NCI-H1092 treated with DMSO at 0.1 percent for 48 hours (cell line): ENCODE measurements at regions not wholly inside any gene's neighbourhood (a gene's known extent, or its start where the extent isn't known, plus 50 kb on each side); places are given as distances from the start of the nearest gene placed in this dataset.

ENCODE experiments used
- DNase-seq: peaks from one replicate; lab custom pipeline; 2025; lab: John Stamatoyannopoulos, UW

DNA sequence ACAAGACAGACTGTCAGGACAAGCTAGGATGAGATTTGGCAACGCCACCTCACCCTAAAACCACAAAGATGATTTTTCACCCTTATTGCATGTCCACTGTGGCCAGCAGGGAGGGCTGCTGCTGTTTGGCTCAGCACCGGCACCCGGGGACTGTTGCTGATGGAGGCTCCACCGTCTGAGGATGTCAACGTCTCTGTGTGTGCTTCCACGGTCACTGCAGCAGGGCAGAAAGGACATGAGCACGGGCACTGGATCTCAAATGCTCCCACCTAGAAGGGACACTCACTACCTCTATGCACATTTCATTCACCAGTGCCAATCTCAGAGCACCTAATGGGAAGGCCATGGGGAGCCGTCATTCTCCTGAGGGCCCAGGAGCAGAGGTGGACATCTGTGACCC, 599.6 kb downstream of the PTPRU start:
- DNase-seq: no peak

DNA sequence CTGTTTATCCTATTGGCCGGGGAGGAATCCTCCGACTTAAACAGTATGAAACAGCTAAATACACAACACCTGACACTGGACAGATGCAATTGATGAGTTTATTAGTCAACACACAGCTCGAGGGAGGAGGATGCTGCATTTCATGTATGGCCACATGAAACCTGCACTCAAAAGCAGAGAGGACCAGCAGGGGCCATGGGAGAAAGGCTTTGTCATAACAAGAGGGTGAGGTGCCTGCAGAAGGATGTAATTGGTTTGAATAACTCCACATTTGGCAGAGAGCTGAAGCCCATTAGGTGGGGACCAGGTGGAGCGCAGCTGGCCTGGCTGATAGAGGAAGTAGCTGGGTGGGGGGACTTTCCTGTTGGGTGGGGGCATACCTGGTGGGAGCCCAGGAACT, 599.1 kb downstream of the PTPRU start:
- DNase-seq: peak; percentile 82

DNA sequence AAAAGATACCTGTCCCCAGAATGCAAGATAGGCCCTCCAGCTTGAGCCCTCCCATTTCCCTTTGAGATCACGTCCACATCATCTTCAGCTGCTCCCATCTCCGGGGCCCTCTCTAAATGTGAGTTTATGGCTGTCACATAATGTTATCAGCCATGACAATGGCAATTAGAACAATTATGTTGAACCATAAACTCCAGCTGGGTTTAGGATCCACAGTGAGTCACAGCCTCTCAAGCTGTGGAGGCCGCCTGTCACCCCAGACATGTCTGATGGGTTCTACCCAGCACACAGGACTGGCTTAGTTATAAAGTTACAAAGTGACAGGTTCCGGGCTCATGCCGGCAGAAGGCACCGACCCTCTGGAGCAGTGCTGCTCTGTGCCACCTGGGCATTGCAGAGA, 597.3 kb downstream of the PTPRU start:
- no peak for DNase-seq

DNA sequence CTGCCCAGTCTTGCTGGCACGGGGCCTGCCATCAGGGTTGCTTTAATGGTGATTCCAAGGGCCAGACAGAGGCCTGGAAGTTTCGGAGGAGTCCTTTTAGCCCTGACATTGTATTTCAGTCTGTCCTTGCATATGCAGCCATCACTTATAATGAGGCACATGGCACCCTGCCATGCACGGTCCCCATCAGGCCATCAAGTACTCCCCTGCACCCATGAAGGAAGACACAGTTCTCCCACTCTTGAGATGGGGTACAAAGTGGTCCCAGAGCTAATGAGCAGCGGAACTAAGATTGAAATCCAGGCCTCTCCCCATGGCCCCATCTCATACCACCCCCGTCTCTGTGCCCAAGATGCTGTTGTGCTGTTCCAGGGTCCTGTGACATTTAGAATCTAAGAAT, 596.6 kb downstream of the PTPRU start:
- DNase-seq: no peak

DNA sequence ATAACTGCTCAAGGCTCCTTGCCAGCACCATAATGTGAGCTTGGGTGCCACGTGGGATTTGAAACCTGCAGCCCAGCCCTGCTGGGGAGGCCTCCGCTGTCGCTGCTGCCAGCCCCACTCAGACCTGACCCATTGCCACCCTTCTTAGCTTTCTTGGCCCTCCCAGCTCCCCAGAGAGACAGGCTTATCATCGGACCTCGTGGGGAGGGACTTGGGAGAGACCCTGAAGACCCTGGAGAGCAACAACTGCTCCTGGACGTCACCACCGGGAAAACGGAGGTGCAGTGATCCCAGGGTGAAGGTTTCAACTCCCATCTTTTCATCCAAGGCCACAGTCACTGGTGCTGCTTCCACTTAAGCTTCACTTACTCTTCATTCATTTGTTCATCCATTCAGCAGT, 596.1 kb downstream of the PTPRU start:
- no peak for DNase-seq

DNA sequence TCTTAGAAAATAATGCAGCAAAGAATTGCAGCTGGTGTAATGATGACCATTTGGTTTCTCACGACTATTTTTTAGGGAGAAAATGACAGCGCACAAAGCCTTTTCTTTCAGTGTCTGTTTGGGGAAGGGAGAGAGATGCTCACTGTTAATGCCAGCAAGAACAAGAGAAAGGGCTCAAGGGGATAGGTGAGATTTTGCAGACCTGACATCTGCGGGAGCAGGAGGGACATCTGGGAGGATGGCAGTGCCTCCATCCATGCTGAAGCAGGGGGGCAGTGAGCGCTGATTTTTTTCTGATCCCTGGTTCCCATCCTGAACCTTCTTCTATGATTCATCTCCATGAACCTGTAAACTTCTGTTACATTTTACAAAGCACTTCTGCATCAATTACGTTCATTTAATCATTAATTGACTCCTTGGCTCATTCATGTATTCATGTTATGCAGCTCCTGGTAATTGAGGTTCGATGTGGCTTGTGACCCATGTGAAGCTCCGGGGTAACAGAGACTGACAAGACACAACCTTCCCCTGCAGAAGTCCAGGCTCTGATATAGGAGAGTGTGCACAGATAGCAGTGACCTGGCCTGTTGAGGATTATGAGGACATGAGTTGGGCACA, 595.3 kb downstream of the PTPRU start:
- no peak for DNase-seq

DNA sequence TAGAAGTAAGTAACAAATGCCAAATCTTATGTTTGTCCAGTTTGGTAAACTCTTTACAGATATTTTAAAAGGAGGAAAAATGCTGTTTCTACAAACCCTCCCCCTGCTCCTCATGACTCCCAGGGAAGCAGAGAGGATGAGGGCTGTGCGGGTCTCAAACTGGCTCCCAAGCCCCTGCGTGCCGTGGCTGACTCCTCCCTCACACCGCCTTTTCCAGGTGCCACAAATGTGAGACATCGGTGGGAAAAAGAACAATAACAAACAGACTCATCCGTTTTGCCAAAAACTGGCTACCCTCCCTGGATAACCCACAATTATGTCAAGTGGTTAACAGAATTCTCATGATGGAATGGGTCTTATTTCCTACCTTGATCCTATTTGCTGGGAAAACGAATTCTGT, 594.6 kb downstream of the PTPRU start:
- DNase-seq: no peak

DNA sequence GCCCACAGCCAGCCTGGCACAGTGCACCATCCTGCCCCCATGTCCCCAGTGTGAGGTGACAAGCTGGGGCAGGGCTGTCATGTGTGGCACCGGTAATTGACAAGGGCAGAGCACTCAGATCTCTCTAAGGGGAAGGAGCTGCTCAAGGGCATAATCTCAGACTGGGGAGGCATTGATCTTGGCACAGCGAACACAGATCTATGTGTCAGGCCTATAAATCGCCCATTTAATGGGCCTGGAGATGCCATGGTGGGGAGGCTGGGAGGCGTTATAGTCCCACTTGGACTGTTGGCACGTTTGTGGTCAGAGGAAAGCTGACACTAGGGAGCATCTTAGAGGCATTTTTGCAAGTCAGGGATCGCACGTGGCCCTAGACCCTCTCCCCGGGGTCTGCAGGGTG, 594.1 kb downstream of the PTPRU start:
- DNase-seq: no peak

DNA sequence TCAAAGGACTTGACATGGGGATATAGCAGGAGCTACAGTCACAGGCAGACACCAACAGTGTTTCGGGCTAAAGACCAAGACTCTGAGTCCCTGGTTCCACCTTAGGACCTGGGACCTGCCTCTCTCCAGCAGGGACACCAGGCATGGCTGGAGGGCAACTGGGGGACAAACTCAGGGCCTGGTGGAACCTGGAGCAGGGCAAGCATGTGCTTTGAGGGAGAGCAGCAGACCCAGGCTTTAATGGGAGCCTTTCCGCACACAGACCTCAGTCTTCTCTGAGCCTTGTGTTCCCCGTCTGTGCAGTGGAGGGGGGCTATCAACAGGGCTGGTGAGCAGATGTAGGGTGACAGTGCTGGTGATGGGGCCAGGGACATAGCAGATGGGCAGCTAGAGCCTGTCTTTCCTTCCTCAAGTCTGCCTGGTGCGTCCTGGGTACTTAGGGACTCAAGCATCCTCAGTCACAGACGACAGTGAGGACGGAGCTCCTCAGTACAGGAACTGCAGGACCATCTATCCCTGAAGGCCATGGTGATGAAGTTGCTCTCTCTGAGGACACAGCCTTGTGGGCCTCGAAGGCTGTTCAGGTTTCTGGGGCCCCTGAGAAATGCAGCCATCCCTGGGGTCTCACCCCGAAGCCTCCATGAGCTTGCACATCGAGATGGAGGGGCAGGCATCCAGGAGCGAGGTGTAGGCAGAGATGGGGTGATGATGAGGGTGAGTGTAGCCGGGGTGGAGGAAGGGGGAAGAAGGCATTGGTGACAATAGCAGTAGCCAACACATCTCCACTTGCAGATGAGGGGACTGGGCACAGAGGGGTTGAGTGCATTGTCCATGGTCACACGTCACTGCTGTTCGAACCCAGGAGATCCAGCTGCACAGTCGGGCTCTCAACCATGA, 593.4 kb downstream of the PTPRU start:
- DNase-seq: no peak

DNA sequence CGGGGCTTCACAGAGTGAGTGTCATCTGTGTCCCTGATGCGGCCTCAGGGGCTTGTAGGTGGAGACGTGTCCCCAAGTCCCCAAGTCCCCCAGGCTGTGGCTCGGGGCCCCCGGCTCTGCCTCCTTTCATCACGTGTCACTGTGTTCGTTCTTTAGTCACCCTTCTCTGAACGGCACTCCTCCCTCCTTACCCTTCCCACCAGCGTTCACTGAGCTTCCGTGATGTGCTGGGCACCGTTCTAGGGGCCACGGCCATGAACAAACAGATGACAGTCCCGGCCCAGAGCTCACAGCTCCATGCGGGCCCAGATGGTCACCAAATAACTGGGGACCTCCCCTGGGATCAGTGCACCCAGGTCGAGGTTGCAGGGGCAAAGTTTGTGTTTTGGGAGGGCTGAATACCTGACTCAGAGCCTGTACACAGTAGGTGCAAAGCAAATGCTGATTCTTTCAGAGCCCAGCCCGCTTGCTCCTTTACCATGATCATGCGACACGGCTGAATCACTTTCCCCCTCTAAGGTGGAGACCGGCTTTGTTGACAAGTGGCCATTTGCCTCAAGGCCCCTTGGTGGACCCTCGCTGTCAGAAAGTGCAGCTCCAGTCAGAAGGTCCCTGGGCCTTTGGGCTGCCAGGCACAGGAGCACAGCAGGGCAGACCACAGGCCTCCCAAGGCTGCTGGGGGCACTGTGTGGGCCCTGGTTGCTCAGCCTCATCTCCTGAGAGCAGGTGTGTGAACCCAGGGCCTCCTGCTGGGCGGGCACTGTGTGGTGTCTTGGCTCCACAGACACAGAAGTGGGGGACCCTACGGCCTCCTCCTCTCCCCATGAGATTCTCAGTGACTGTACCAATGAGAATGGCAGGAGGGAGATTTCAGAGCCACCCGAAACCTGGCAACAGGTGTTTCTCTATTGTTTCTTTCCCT, 592.5 kb downstream of the PTPRU start:
- DNase-seq: no peak

DNA sequence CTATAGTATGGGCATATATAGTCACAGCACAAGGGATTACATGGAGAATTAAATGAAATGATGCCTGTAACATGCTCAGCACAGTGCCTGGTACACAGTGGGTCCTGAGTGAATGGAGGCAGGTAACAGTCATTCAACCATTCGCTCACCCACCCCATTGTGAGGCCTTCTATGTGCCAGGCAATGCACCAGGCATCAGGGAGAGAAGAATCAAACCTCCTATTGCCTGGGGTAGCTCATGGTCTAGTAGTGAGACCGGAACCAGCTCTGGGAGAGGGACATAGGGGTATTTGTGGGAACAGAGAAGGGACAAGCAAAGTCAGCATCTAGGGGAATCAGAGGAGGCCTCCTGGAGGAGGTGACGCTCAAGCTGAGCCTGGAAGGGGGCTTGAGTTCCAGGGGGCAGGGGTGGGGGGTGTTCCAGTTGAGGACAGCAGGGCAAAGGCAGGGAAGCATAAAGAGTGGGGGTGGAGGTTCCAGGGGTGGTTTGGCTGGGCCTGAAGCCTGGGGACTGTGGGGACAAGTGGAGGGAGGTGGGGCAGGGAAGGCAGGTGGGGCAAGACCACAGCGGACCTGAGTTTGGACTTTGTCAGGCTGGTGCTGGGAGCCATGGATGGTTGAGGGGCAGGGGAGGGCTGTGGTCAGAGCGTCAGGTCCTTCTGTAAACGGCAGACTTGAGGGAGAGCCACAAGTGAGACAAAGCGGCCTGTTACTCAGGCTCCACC, 591.6 kb downstream of the PTPRU start:
- no peak for DNase-seq

DNA sequence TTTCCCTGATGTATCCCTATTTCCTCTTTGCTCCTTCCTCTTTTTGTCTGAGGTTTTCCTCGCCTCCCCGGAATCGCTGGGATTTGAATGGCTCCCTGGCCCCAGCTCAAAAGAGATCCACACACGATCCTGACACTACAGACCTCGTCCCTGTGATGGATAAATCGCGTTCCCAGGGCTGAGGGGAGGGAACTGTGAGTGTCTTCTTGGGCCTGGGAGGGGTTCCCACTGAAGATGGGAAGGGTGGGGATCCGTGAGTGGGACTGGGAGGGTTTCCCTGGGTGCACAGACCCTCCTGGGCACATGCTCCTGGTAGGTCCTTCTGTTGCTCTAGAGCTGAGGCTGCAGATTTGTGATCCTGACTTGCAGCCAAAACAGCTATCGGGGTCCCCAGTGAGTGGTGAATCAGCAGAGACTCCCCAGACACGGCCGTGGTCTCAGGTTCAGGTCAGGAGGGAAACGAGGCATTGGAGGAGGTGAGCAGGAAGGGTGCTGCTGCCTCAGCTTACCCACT, 591.0 kb downstream of the PTPRU start:
- no peak for DNase-seq

DNA sequence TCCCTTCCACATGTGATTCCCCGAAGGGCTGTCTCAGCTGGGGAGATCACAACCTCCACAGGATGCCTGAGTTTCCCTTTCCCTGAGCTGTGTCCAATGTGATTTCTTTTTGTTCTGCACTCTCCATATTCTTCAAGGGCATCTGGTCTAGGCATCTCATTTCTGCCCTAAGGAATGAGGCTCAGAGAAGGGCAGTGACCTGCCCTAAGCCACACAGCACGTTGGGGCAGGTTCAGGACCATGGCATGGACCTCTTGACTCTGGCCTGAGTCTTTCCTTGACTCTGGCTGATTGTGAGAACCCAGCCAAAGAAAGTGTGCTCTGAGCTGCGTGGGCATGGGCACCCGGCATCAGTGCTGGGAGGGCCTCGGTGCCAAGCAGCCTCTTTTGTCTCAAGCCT, 590.3 kb downstream of the PTPRU start:
- no peak for DNase-seq

DNA sequence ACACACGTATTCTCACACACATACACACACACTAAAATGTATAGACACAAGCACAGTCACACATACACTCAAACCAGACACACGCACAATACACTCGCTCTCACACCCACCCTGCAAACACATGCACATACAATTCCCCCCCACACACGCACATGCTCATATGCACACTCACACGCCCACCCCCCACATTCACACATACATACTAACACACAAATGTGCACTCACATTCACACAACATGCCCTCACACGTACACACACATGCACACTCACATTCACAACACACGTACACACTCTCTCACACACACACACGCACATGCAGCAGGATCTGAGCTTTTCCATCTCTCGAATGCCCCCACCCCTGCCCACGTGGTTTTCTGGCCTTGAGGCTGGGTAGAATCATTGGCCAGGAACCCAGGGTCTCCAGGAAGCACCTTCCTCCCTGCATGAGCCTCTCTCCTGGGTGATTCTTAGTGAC, 589.7 kb downstream of the PTPRU start:
- no peak for DNase-seq

DNA sequence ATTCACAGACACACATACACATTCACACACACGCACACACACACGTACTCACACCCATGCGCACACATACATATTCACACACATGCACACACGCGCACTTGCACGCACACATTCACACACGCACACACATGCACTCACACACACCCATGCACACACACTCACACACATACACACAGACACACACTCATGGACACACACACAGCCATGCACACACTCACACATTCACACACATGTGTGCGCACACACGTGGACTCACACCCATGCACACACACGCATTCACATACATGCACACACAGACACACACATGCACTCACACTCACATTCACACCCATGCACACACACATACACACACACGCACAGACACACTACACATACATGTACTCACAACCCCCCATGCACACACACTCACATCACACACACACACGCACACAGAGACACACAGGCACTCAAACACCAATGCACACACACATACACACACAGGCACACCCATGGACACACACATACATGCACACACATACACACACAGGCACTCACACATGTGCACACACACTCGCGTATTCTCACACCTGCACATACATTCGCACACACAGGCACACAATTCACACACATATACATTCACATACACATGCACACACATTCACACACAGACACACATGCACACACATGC, 589.1 kb downstream of the PTPRU start:
- DNase-seq: no peak

DNA sequence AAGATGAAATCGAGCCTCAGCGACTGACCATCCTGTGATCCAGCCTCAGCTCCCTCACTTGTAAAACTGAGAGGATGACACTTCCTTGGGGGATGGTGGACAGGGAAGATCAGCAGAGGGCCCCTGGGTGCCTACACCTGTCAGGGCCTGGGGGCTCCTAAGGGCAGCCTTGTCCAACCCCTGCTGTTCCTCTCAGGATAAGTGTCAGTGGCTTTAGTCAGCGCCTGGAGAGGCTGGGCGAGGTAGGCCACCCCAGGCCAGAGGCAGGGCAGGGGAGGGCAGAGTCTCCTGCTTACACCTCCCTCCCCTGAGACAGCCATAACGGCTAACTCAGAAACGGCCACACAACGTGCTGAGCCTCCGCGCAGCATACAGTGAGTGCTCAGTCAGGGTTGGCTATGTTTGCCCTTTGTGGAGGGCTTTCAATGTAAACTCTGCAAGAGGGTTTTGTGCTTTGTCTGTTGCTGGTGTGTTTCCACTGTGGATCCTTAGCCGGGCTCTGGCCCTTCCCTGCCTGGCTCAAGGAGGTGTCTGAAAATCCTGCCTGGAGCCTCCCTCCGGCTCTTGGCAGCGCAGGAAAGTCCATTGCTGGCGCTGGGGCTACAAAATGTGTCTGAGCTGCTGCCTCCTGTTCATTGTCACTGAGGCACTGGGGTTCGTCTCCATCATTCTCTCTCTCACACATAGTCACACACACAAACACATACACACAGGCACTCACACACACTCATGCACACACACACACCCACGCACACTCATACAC, 588.4 kb downstream of the PTPRU start:
- peak; percentile 50 for DNase-seq

DNA sequence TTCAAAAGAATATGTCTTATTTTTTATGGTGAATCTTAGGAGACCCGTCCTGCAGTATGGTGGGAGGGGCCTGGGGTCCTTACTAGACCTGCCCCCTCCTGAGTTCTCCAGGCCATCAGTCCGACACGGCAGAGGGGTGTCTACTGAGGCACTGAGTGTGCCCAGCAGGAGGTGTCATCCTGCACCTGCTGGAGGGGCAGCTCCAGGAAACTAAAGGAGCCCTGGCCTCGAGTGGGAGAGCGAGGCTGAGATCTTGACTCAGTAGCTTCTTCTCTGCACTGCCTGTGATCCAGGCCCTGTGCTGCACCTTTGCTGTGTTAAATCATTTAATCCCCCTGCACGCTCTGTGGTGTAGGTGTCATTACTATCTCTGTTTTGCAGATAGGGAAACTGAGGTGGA, 587.7 kb downstream of the PTPRU start:
- no peak for DNase-seq

DNA sequence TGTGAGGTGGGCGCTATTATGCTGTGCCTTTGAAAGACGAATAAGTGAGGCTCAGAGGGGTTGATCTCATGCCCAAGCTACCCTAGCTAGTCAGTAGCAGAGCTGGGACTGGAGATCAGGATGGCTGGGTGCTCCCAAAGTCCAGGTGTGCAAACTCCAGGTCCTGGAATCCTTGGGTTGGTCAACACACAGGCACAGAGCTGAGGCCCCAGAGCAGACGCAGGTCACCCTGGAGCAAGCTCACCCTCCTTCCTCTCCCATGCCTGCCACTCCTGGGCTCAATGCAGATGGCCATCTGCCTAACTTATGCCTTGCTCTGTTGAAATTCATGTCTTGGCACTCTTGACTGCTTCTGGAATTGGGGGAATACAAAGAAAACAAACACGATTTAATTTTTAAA, 587.2 kb downstream of the PTPRU start:
- DNase-seq: no peak

DNA sequence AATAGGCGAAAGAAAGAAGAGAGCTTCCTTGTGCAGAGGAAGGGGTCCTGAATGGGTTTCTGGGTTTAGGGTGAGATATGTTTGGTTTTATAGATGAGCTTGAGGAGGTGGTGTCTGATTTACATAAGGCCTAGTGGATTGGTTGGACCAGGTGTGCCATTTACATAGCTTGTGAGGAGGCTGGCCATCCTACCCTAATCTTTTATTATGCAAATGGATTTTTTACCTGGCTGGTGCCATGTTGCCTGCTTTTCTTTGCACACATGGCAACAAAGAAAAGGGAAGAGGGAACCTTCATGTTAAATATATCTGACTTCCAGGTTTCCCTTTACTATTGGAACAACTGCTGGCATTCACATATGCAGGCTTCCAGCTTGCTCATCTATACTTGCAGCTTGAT, 585.3 kb downstream of the PTPRU start:
- no peak for DNase-seq

DNA sequence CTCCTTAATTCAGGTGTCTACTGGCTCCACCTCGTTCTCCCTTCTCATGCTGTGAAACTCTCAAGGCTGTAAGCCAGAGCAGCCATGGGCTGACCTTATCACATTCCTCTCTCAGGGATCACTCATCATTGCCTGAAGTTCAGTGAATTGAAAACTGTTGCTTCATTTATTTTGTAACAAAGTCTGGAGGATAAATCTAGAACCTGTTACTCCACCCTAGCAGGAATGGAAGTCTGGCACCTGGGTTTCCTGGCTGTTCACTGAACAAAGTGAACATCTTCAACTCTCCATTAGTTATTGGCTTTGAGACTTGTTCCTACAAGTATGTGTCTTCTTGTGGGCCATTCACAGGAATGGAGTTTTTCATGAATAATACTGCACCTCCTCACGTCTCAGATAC, 584.1 kb downstream of the PTPRU start:
- no peak for DNase-seq
